ENCODE measurements at regions not wholly inside any gene's neighbourhood (a gene's known extent, or its start where the extent isn't known, plus 50 kb on each side); places are given as distances from the start of the nearest gene placed in this dataset.

GRCh38 chr2:224143526-224143925 lies 104.4 kb upstream of the SERPINE2 start:
- TF ChIP-seq CTCF (IDR thresholded peaks at IDR 0.05) (no peak), POLR2A (IDR thresholded peaks at IDR 0.05) (no peak)

All from right lobe of liver (tissue), 4 donors.